ENCODE measurements at regions not wholly inside any gene's neighbourhood (a gene's known extent, or its start where the extent isn't known, plus 50 kb on each side); places are given as distances from the start of the nearest gene placed in this dataset.
"Not testable (repeated sequence)": the region's sequence is repeated elsewhere in the genome, so short reads cannot be mapped to it uniquely, and the experiment has no call there.

GRCh38 chrX:109172091-109172602 is 309.7 kb downstream of the GUCY2F start:
- DNase-seq (ENCODE audit: low read depth in 2 of 2), result no peak

DNA sequence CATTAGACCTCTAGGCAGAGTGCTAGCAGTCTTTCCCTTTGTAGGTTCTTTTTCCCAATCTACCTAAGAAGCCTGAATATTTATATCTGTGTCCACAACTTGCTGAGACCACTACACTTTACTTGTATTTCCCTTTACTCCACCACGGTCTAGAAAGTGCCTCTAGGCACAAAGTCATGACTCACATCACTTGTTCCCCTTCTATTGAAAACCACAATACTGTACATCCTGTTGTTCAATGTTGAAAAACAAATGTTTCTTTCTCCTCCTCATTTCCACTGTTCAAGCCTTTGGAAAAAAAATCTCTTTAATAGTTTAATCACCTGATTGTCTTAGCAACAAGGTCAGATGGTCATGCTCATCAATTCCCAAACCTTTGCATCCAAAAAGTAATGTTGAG is 326.7 kb downstream of the GUCY2F start:
- DNase-seq (ENCODE audit: low read depth in 2 of 2), result no peak

- DNase-seq (ENCODE audit: low read depth in 2 of 2), result not testable (repeated sequence)
Measured at GRCh38 chrX:109144173-109144572, 337.7 kb downstream of the GUCY2F start.

DNA sequence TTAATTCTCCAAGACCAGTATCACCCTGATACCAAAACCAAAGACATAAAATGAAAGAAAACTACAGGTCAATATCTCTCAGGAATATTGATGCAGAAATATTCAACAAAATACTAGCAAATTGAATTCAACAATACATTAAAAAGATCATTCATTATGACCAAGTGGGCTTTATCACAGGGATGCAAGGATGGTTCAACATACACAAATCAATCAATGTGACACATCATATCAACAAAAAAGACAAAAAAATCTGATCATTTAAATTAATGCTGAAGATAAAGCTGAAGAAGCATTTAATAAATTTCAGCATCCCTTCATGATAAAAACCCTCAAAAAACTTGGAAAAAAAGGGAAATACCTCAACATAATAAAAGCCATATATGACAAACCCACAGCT is 341.4 kb downstream of the GUCY2F start:
- DNase-seq (ENCODE audit: low read depth in 2 of 2), result no peak

DNA sequence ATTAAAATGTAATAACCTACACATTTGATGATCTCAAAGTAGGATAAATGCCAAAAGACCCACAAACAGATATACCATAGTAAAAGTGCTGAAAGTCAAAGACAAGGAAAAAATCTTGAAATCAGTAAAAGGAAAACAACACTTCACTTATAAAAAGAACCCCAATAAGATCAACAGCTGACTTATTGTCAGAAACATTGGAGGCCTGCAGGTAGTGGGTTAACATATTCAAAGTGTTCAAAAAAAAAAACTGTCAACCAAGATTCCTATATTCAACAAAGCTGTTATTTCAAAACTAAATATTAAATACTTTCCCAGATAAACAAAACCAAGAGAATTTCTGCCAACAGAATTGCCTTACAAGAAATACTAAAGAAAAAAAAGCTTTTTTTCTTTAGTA is 347.1 kb downstream of the GUCY2F start:
- DNase-seq (ENCODE audit: low read depth in 2 of 2), result no peak

DNA sequence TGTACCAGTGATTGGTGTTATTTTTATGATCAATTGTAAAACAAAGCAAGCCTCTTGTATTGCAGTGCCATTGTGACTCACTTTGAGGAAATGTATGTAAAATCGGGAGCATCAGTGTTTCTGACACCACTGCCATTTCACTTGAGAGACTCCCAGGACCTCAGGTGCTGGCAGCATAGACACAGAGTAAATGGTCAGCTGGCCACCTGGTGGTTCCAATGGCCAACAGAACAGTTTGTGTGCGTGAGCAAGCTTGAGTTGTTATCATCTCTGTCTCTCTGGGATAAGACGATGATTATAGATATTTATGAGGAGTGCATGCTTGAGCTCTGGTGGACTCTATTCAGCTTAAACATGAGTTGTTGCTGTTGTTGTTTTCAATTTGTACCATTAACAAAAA is 356.6 kb downstream of the GUCY2F start:
- no peak for DNase-seq (ENCODE audit: low read depth in 2 of 2)

DNA sequence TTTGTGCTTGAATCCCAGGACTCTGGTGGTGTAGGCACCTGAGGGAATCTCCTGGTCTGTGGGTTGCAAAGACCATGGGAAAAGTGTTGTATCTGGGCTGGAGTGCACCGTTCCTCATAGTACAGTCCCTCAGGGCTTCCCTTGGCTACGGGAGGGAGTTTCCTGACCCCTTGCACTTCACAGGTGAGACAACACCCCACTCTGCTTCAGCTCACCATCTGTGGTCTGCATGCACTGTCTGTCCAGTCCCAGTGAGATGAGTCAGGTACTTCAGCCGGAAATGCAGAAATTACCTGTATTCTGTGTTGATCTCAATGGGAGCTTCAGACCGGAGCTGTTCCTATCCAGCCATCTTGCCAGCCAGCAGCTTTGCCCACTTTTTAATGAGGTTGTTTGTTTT is 353.0 kb upstream of the IRS4 start:
- no peak for DNase-seq (ENCODE audit: low read depth in 2 of 2)

GRCh38 chrX:109077788-109078187 is 341.4 kb upstream of the IRS4 start:
- no peak for DNase-seq (ENCODE audit: low read depth in 2 of 2)

DNA sequence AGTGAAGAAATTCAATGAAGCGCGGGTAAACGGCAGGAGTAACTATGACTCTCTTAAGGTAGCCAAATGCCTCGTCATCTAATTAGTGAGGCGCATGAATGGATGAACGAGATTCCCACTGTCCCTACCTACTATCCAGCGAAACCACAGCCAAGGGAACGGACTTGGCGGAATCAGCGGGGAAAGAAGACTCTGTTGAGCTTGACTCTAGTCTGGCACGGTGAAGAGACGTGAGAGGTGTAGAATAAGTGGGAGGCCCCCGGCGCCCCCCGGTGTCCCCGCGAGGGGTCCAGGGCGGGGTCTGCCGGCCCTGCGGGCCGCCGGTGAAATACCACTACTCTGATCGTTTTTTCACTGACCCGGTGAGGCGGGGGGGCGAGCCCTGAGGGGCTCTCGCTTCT is 317.8 kb upstream of the IRS4 start:
- DNase-seq (ENCODE audit: low read depth in 2 of 2), result peak in 1 of 2 donors; percentile 1

DNA sequence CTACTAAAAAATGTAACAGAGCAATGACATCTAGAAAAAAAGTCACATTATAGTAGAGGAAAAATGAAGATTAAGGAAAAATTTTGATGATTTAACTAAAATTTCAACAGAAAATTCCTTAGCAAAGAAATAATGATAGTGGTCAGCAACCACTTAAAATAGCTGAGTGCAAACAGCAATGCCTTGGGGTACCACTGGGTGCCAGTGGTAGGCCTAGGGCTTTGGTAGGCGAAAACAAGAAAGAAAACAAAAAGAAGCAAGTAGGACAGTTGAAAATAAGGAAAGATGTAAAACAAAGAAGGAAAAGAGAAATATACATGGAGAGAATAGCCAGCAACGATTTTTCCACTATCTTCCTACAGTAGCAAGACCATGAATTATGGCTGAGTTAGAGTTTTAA is 313.5 kb upstream of the IRS4 start:
- DNase-seq (ENCODE audit: low read depth in 2 of 2), result no peak

DNA sequence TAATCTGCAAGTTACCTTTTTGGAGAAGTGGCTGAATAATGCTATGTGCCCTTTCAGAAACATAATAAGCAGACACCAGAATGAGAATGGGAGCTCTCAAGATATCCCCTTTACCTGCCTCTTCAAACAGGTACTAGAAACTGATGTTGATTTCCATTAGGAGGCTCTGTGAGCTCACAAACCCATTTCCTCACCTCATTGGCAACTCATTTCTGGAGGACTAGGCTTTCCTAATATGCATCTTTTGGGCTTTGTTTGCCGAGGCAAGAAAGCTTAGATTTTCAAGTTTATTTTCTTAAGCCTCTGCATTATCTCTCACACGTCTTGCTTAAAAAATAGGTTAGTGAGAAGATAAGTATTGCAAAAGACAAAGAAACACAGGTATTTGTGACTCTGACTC is 313.1 kb upstream of the IRS4 start:
- no peak for DNase-seq (ENCODE audit: low read depth in 2 of 2)

GRCh38 chrX:109040057-109040456 is 303.7 kb upstream of the IRS4 start:
- DNase-seq (ENCODE audit: low read depth in 2 of 2), result no peak

- DNase-seq (ENCODE audit: low read depth in 2 of 2), result no peak
Measured at GRCh38 chrX:109036624-109037023, 300.3 kb upstream of the IRS4 start.

- no peak for DNase-seq (ENCODE audit: low read depth in 2 of 2)
Measured at GRCh38 chrX:108993909-108994308, 257.5 kb upstream of the IRS4 start.

GRCh38 chrX:108972899-108973298 is 236.5 kb upstream of the IRS4 start:
- not testable (repeated sequence) for DNase-seq (ENCODE audit: low read depth in 2 of 2)

- DNase-seq (ENCODE audit: low read depth in 2 of 2), result no peak
Measured at GRCh38 chrX:108947205-108947604, 210.8 kb upstream of the IRS4 start.

DNA sequence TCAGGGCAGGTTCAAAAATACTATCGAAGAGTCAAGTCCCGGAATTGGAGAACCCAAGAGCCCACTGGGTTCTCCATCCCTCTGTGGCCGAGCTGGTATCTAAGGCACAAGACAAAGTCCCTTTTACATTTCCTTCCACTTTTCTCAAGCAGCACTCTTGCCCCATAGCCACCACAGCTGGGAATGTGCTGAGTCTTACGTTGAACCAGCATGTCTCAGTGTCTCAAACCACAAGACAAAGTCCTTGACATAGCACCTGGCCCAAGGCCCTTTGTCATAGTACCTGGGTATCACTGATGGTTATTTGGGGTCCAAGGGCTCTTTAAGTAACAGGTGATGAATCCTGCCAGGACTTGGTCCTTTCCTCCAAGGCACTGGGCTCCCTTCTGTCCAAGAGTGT is 210.2 kb upstream of the IRS4 start:
- DNase-seq (ENCODE audit: low read depth in 2 of 2), result no peak

- no peak for DNase-seq (ENCODE audit: low read depth in 2 of 2)
Measured at GRCh38 chrX:108945883-108946523, 209.6 kb upstream of the IRS4 start.

DNA sequence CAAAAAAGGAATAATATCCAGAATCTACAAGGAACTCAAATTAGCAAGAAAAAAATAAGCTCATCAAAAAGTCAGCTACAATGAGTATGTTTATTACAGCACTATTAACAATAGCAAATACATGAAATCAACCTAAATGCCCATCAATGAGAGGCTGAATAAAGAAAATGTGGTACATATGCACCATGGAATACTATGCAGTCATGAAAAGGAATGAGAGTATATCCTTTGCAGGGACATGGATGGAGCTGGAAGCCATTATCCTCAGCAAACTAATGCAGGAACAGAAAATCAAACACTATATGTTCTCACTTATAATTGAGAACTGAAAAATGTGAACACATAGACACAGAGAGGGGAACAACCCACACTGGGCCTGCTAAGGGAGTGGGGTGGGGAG is 178.4 kb upstream of the IRS4 start:
- no peak for DNase-seq (ENCODE audit: low read depth in 2 of 2)

DNA sequence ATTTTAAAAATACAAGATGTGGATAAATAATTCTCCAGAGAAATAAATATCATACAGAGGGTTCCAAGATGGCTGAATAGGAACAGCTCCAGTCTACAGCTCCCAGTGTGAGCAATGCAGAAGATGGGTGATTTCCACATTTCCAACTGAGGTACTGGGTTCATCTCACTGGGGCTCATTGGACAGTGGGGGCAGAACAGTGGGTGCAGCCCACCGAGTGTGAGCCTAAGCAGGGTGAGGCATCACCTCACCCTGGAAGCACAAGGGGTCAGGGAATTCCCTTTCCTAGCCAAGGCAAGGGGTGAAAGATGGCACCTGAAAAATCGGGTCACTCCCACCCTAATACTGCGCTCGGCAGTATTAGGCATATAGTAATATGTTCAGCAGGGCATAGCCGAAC is 167.5 kb upstream of the IRS4 start:
- DNase-seq (ENCODE audit: low read depth in 2 of 2), result not testable (repeated sequence)

DNA sequence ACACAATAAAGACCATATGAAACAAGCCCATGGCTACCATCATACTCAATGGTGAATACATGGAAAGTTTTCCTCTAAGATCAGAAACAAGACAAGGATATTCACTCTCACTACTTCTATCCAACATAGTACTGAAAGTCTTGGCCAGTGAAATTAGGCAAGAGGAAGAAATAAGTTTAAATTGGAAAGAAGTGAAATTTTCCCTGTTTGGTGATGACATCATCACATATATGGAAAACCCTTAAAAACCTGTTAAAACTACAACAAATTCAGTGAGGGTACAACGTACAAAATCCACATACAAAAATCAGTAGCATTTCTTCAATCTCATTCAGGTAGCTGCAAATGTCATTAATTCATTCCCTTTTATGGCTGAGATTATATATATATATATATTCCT is 164.0 kb upstream of the IRS4 start:
- no peak for DNase-seq (ENCODE audit: low read depth in 2 of 2)

- DNase-seq (ENCODE audit: low read depth in 2 of 2), result not testable (repeated sequence)
Measured at GRCh38 chrX:108896349-108896748, 160.0 kb upstream of the IRS4 start.

DNA sequence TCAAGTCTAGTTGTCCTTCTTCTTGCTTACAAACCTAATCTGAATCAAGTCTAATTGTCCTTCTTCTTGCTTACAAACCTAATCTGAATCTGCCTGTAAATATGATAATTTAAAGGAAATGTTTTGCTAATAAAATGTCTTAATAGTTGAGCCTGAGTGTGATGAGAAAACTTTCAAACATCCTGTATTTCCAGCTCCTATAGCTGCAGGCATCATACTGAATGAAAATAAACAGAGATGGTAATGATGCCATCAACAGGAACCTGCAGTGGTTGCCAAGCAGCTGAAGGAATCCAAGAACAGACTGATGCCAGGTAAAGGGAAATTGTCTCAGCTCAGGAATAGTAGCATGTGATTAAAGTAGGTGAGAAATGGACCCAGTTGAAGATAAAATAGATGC is 156.1 kb upstream of the IRS4 start:
- no peak for DNase-seq (ENCODE audit: low read depth in 2 of 2)

DNA sequence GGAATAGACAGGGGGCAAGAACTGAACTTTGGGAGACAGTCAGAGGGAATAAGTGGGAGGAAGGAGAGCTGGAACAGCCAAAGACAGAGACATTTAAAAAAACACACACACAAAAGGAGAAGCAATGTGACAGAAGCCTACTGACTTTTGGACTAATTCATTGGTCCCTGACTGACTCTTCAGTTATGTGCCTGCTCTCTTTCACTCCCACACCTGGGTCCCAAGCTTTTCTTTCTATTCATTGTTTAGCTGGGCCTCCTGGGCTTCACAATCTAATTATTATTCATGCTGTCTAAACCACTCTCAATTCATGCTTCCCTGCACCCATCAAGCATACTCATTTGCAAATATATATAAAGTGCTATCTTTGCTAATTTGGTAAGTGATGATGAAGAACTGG is 139.2 kb upstream of the IRS4 start:
- no peak for DNase-seq (ENCODE audit: low read depth in 2 of 2)

Measured in stimulated activated CD8-positive, alpha-beta memory T cell treated with anti-CD3 and anti-CD28 coated beads, Interleukin-7, amount 100 ng/mL, for 4 hours (primary cell).